ENCODE measurements at regions not wholly inside any gene's neighbourhood (a gene's known extent, or its start where the extent isn't known, plus 50 kb on each side); places are given as distances from the start of the nearest gene placed in this dataset.

- TF ChIP-seq, protein P1, sequence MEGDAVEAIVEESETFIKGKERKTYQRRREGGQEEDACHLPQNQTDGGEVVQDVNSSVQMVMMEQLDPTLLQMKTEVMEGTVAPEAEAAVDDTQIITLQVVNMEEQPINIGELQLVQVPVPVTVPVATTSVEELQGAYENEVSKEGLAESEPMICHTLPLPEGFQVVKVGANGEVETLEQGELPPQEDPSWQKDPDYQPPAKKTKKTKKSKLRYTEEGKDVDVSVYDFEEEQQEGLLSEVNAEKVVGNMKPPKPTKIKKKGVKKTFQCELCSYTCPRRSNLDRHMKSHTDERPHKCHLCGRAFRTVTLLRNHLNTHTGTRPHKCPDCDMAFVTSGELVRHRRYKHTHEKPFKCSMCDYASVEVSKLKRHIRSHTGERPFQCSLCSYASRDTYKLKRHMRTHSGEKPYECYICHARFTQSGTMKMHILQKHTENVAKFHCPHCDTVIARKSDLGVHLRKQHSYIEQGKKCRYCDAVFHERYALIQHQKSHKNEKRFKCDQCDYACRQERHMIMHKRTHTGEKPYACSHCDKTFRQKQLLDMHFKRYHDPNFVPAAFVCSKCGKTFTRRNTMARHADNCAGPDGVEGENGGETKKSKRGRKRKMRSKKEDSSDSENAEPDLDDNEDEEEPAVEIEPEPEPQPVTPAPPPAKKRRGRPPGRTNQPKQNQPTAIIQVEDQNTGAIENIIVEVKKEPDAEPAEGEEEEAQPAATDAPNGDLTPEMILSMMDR (IDR thresholded peaks at IDR 0.05; ENCODE audit: insufficient read depth, low read length), result no peak
- no peak for TF ChIP-seq POLR2AphosphoS5 (IDR thresholded peaks at IDR 0.05; ENCODE audit: low read depth)
- TF ChIP-seq REST (IDR thresholded peaks at IDR 0.05; ENCODE audit: insufficient replicate concordance, low read depth), result no peak
- TF ChIP-seq GABPA (IDR thresholded peaks at IDR 0.05; ENCODE audit: low read depth), result no peak
- no peak for TF ChIP-seq SPI1 (IDR thresholded peaks at IDR 0.05; ENCODE audit: borderline replicate concordance, low read depth)
Observed at GRCh38 chr10:130611239-130611638, 475.0 kb downstream of the GLRX3 start.
